GM21737 (cell line): ENCODE measurements at regions not wholly inside any gene's neighbourhood (a gene's known extent, or its start where the extent isn't known, plus 50 kb on each side); places are given as distances from the start of the nearest gene placed in this dataset.
"Not testable (repeated sequence)": the region's sequence is repeated elsewhere in the genome, so short reads cannot be mapped to it uniquely, and the experiment has no call there.

Source experiments
- ATAC-seq: cut with Tn5 transposase; IDR thresholded peaks from one replicate; pipeline ENCODE4 v1.9.1; 2021; ENCODE audit warnings: mild to moderate bottlenecking, moderate library complexity; ENCODE audit not compliant: unreplicated experiment

DNA sequence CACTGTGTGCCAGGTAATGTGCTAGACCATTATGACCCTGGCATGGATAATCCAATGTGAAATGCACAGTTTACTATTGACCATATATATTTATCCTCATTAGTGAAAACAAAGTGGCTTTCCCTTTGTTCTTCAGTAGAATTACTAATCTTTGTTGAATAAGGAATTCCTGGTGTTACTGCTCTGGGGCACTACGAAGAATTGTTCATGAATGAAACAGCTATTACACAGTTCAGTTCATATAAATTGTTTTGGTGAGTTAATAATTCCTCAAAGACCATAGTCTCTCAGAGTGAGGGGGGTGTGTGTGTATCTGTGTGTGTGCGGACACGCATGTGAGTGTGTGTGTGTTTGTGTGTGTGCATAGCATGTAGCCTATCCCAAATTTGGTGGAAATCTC lies 668.0 kb upstream of the MBL2 start:
- ATAC-seq = no peak

DNA sequence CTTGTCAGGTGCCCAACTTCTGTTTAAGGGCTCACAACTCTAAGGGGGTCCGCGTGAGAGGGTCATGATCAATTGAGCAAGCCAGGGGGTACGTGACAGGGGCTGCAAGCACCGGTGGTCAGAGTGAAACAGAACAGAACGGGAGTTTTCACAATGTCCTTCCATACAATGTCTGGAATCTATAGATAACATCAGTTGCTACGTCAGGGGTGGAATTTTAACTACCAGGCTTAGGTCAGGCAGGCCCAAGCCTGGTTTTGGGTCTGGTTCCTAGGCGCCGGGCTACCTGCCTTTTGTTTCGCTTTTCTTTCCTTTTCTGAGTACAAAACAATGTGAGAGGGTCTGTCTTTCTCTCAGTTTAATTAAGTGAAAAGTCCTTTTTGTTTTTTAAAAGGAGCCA lies 666.5 kb upstream of the MBL2 start:
- not testable (repeated sequence) for ATAC-seq

DNA sequence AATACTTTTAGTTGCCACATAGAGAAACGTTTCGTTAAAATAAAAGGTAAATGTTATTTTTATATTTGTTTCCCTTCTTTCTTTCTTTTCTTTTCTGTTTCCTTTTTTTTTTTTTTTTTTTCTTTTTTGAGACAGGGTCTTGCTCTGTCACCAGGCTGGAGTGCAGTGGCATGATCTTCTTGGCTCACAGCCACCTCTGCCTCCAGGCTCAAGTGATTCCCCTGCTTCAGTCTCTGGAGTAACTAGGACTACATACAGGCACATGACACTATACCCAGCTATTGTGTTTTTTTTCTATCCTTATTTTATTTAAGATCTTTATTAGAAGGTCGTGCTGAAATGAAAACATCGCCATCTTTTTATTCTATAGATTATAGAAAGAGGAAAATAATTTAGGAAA lies 661.8 kb upstream of the MBL2 start:
- no peak for ATAC-seq

DNA sequence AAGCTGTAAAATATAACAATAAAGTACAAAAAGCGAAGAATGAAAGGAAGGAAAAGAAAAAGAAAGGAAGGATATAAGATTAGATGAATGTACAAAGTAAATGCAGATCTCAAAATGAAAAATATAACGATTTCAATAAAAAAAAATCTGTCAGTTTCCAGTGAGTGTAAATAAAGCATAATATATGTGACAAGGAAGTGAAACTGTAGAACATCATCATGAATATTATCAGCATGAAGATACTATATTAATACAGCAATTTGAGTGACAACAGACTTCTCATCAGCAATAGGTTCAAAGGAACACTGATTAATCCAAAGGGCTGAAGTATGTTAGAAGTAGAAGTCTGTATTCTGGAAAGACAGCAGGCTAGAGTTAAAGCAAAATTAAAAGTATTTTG lies 659.5 kb upstream of the MBL2 start:
- no peak for ATAC-seq

DNA sequence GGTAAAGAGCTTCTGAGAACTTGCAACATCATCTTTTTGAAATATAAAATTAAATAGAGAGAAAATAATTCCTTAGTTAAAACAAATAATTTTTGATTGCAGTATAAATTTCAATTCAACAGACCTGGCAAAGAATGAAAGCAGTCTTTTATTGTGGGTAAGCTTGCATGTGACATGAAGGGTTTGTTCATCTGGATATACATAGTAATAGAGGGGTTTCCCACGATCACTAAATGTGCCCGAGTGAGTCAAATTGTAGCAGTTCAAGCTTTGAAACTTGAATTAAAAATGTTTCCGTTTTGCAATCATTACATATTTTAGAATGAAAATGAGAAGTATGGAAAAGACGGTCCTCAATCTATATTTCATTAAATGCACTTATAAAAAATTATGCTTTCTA lies 658.4 kb upstream of the MBL2 start:
- ATAC-seq = no peak

DNA sequence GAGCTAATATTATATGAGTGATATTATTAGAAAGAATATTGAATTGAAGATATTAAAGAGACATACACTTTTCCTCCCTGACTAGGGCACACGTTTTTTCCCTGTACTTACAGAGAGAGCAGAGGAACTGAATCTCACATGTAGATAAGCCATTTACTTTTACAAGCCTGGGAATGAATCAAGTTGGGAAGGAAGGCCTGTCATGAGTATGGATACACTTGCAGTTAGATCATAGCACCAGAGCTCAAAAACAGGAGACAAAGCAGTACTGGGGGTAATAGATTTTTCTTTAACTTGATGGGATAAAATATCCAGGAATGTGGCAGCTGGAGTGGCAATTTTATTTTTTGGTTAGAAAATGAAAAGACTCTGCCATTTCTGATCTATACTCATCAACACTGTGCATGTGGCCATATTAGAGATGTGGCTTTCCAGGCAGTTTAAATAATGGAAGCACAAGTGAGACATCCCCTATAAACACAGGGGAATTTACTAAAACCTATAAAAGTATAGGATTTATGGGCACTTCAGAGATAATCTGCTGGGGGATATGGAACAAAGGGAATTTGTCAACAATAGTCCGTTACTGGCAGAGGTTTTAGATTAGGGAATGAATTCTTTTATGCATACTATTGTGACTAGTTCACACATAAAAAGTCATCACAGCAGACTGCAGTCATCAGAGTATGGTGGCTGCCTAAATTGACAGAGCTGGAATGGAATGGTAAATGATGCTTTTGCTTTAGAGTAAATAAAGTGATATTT lies 657.7 kb upstream of the MBL2 start:
- no peak for ATAC-seq

DNA sequence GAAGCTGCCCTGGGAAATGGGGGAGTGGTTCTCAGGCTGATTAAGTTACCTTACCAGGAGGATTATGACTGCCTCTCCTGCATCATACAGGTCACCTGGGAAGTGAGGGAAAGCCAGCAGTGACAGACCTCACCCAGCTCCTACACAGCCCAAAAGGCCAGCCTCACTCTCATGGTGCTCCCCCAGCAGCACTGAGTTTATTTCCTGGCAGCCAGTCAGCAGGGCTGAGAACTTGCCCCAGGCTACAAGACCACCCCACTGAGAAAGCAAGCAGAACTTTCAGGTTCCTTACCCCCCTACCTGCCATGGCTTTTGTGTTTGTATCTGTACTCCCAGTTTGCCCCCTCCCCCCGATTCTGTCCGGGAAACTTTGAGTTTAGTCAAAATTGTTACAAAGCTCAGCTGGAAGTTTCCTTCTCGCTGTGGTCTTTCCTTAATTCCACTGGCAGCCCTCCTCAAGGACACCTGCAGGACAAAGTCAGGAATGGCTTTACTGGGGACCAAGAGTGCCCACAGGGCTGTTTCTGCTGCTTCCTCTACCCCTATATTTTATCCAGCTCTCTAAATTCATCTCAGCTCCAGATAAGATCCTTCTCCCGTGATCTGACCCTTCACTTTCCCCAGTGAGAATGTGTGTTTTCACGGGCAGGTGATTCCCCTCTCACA lies 649.8 kb upstream of the MBL2 start:
- no peak for ATAC-seq

DNA sequence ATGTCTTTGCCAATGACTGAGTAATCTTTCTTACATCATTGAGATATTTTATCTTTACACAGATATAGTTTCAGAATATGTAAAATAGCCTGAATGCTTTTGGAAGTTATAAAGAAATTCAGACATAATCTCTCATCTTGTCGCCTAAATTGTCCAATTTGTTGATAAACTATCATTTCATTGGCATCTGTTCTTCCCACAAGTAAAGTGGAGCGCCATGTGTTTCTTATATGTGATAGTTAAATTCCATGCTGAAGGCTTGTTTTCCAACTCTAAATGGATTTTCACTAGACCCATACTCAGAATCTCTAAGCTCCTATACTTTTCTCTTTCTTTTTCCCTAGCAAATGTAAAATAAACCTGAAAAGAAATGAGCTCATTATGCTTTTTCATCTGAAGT lies 640.1 kb upstream of the MBL2 start:
- ATAC-seq = no peak

DNA sequence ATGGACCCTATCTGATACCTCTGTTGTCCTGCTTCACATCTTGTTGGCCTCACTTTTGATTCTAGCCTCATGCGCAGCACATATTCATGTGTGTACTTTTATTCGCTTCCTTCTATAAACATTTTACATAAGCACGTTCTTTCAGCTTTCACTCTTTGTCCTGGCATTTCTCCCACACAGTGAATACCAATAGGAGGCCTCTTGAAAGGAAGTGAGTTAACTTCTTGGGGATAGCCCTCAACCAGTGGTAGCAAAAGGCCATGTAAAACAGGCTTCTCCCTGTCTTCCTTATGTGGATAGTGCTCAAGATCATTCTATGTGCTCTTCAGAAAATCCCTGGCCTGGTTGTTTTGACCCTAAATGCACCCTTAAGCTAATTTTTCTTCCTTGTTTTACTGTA lies 633.9 kb upstream of the MBL2 start:
- ATAC-seq = no peak

DNA sequence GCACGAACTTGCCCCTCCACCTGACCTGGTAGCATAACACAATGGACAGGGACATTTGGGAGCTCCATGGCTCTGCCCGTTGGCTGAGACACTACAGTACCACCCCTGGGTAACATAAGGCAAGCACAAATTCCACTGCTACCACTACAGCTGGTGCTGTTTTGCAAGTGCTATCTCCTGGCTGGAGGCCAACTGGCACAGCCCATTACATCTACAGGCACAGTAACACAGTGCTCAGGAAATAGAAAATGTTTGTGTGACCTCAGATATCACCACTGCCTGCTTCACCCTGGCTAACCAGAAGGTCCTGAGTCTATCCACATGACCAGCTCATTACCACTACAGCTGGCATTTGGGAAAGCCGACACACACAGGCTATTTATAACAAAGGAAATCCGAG lies 631.1 kb upstream of the MBL2 start:
- no peak for ATAC-seq

DNA sequence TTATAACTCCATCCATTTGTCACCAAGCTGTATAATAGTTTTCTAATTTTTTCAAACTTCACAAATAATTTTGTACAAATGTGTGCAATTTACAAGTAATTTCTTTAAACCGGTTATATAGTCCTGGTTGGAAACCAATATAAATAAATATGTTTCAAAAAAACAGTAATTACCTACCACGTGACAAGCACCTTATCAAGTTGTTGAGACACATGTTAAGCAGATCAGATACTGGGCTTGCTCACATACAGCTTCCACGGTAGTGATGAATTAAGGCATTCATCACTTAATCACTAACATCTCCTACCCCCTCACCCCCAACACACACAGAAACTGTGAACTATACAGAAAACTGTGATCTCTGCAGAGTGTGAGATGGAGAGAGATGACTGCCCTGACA lies 630.0 kb upstream of the MBL2 start:
- no peak for ATAC-seq

DNA sequence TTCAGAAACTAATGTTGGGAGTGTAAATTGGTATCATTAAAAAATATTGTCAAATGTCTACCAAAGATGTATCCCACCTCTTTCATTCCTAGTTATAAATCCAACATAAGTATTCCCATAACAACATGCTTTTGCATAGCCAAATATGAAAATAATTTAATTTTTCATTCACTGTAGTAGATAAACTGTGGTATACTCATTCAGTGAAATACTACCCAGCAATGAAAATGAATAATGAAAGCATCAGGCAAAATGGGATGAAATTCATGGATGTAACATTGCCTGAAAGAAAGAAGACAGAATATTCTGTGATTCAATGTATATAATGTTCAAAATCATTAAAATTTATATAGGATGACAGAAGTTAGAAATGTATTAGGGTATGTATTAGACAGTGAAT lies 629.0 kb upstream of the MBL2 start:
- no peak for ATAC-seq

DNA sequence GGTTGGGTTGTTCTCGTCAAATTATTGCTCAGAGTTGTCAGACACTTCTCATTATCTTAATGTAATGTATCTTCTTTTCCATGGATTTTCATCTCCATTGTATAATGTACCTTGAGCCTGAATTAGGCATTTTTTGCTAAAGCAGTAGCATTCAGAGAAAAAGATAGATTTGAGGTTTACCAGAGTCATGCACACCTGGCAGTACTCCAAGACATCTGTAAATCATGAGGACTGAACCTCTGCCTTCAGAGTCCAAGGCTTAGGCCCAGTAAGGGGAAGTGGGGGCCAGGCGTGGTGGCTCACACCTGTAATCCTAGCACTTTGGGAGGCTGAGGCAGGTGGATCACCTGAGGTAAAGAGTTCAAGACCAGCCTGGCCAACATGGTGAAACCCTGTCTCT lies 624.3 kb upstream of the MBL2 start:
- no peak for ATAC-seq

DNA sequence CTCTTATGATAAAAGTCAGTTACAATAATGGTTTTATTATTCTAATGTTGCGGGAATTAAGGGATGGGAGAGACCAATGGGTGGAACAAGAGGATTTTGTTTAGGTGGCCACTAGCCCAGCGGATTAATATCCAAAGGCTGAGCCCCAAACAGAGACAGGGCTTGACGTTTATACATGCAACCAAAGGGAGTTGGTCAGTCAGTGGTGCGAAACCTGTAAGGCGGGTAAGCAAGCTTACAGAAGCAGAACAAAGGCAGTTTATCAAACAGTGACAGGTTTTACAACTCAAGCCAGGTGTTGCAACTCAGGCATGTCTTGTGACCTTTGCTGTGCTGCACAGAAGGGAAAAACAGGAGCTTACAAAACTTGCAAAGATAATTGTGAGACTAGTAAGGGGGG lies 622.9 kb upstream of the MBL2 start:
- ATAC-seq = no peak

DNA sequence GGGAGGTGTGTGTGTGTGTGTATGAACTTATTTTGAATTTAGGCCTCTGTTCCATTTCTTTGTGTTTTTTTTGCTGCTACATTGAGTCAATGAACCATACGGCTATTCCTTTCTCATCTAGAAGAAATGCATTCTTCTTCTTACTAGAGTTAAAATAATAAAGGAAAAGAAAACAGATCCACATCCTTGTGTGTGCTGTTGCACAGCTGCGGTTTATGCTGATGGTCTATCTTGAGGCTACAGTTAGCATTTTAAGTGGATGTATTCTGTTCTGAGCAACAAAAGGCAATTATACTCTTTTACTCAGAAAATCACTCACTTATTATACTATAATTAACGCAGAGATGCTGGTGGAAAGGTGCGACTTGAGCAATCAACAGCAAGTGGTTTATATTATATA lies 615.0 kb upstream of the MBL2 start:
- no peak for ATAC-seq

DNA sequence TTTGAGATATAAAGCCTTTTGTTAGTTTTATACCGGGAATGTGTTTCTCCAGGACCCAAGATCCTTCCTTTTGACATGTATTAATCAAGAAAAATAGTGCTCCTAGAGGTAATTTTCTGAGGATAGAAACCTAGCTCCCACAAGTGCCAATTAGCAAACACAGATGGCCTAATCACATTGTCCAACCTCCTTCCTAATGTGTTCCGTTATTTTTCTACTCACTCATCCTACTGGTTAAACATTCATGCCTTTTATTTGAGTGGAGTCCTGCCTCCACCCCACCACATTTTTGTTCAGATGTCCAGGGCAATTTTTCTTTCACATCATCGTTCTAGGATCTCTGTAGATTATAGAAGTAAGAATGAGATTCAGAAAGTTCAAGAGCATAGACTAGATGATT lies 610.0 kb upstream of the MBL2 start:
- no peak for ATAC-seq

DNA sequence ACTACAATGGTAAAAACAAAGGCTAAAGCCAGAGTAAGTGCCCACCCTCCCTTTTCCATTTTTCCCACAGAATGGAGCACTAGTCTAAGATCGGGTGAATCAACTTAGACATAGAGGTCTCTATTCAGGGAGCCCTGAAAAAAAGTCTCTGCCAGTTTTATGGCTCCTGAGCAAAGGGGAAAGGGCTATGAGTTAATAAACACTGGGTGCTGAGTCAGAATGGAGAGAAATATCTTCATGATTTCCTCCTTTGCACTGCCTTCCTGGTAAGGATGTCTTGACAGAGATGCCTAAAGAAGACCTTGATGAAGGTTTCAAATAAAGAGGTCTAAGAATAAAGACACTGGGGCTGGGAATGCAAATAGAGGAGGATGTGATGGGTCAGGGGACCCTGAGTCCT lies 607.4 kb upstream of the MBL2 start:
- ATAC-seq = no peak

DNA sequence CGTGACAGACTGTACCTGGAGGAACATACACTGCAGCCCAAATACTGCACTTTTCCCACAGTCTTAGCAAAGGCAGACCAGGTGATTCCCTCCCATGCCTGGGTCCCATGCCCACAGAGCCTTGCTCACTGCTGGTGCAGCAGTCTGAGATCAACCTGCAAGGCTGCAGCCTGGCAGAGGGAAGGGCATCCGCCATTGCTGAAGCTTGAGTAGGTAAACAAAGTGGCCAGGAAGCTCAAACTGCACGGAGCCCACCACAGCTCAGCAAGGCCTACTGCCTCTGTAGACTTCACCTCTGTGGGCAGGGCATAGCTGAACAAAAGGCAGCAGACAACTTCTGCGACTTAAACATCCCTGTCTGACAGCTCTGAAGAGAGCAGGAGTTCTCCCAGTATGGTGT lies 597.8 kb upstream of the MBL2 start:
- ATAC-seq = no peak

DNA sequence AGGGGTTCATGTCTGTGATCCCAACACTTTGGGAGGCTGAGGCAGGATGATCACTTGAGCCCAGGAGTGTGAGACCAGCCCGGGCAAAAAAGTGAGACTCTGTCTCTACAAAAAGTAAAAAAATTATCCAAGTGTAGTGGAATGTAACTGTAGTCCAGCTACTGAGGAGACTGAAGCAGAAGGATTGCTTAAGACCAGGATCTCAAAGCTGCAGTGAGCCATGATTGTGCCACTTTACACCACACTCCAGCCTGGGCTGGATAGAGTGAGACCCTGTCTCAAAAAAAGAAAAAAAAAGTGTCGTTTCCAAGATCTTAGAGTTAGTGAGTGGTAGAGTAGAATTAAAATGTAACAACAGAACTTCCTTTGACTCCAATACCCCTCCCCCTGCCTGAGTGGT lies 589.4 kb upstream of the MBL2 start:
- no peak for ATAC-seq

DNA sequence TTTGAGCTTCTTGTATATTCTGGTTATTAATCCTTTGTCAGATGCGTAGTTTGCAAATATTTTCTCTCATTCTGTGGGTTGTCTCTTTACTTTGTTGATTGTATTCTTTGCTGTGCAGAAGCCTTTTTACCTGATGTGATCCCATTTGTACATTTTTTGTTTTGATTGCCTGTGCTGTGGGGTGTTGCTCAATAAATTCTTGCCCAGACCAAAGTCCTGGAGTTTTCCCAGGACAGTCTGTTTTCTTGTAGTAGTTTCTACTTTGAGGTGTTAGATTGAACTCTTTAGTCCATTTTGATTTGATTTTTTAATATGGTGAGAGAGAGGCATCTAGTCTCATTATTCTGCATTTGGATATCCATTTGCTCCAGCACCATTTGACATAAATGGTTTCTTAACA lies 588.7 kb upstream of the MBL2 start:
- ATAC-seq = no peak

DNA sequence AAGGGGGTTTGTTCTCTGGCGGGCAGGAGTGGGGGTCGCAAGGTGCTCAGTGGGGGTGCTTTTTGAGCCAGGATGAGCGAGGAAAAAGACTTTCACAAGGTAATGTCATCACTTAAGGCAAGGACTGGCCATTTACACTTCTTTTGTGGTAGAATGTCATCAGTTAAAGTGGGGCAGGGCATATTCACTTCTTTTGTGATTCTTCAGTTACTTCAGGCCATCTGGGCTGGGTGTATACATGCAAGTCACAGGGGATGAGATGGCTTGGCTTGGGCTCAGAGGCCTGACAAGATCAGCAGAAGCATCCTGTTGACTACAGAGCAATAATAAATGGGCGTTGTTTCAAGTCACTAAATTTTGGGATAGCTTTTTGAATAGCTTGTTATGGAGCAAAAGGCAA lies 586.4 kb upstream of the MBL2 start:
- ATAC-seq = not testable (repeated sequence)

DNA sequence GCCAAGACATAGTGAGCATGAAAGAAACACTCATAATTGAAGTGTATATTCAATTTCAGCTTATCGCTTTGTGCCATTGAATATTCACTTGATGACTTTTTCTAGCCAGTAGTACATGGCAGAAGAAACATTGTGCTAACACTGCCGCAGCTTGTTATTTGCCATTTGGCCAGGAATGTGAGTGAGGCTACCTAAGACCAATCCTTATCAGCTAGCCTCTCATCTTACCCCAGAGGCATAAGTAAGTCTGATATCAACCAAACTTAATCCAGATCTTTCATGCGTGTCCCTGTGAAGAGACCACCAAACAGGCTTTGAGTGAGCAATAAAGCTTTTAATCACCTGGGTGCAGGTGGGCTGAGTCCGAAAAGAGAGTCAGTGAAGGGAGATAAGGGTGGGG lies 586.0 kb upstream of the MBL2 start:
- ATAC-seq = no peak

DNA sequence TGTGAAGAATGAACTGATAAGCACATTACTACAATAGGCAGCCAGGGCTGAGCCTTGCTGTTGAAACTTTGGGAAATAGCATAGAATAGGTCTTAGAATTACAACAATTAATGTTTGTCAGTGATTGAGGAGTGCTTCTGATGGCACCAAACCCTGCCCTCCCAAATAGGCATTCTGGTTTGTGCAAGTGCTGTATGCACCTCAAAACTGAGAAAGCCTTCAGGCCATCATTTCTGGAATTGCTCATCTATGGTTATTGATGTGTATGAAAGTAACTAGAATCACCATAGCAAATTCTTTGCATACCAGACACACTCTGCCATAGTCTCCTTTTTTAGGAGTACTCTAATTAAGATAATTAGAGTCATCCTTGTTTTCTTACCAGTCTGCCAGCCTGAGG lies 585.0 kb upstream of the MBL2 start:
- ATAC-seq = no peak
